ENCODE measurements at regions not wholly inside any gene's neighbourhood (a gene's known extent, or its start where the extent isn't known, plus 50 kb on each side); places are given as distances from the start of the nearest gene placed in this dataset.

- TF ChIP-seq CREB1 (IDR thresholded peaks at IDR 0.05; ENCODE audit: low read depth) = no peak
- TF ChIP-seq RAD21 (IDR thresholded peaks at IDR 0.05; ENCODE audit: low read depth) = no peak
- no peak for TF ChIP-seq FOXM1 (IDR thresholded peaks at IDR 0.05; ENCODE audit: borderline replicate concordance, low read depth)
- TF ChIP-seq CEBPB (IDR thresholded peaks at IDR 0.05) = no peak
- TF ChIP-seq TCF12 (IDR thresholded peaks at IDR 0.05; ENCODE audit: low read depth) = no peak
- TF ChIP-seq, protein P1, sequence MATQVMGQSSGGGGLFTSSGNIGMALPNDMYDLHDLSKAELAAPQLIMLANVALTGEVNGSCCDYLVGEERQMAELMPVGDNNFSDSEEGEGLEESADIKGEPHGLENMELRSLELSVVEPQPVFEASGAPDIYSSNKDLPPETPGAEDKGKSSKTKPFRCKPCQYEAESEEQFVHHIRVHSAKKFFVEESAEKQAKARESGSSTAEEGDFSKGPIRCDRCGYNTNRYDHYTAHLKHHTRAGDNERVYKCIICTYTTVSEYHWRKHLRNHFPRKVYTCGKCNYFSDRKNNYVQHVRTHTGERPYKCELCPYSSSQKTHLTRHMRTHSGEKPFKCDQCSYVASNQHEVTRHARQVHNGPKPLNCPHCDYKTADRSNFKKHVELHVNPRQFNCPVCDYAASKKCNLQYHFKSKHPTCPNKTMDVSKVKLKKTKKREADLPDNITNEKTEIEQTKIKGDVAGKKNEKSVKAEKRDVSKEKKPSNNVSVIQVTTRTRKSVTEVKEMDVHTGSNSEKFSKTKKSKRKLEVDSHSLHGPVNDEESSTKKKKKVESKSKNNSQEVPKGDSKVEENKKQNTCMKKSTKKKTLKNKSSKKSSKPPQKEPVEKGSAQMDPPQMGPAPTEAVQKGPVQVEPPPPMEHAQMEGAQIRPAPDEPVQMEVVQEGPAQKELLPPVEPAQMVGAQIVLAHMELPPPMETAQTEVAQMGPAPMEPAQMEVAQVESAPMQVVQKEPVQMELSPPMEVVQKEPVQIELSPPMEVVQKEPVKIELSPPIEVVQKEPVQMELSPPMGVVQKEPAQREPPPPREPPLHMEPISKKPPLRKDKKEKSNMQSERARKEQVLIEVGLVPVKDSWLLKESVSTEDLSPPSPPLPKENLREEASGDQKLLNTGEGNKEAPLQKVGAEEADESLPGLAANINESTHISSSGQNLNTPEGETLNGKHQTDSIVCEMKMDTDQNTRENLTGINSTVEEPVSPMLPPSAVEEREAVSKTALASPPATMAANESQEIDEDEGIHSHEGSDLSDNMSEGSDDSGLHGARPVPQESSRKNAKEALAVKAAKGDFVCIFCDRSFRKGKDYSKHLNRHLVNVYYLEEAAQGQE (IDR thresholded peaks at IDR 0.05; ENCODE audit: low read depth) = no peak
- TF ChIP-seq TAF1 (IDR thresholded peaks at IDR 0.05; ENCODE audit: low read depth) = no peak
- TF ChIP-seq, protein P2, sequence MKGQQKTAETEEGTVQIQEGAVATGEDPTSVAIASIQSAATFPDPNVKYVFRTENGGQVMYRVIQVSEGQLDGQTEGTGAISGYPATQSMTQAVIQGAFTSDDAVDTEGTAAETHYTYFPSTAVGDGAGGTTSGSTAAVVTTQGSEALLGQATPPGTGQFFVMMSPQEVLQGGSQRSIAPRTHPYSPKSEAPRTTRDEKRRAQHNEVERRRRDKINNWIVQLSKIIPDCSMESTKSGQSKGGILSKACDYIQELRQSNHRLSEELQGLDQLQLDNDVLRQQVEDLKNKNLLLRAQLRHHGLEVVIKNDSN (IDR thresholded peaks at IDR 0.05) = no peak
- TF ChIP-seq EP300 (IDR thresholded peaks at IDR 0.05; ENCODE audit: borderline replicate concordance) = no peak
These were observed 60.2 kb upstream of the NRG3 start for GRCh38 chr10:81814842-81815241.

Data from Ishikawa (cell line).